Left lobe of liver (tissue), 2 donors: ENCODE measurements at regions not wholly inside any gene's neighbourhood (a gene's known extent, or its start where the extent isn't known, plus 50 kb on each side); places are given as distances from the start of the nearest gene placed in this dataset.

Source experiments
- ATAC-seq: fragments of 200-7000 bp; cut with Tn5 transposase; one replicate; pipeline ENCODE4 v1.9.1; 2020; ENCODE audit warnings: mild to moderate bottlenecking, moderate library complexity
- DNase-seq: peaks from one replicate; pipeline ENCODE4 v3.0.0-alpha.2; 2020; ENCODE audit warnings: low spot score
- donor health status: DM: no; HTN: no; CAD: no; lungs with moderate emphysema.
- donor health status: DM: no; HTN: yes; CAD: no.

- no peak for ATAC-seq
- no peak for DNase-seq
These were observed 243.7 kb upstream of the BMPER start for GRCh38 chr7:33661430-33662160.

GRCh38 chr7:33666531-33666930 is 238.8 kb upstream of the BMPER start:
- ATAC-seq, result no peak
- no peak for DNase-seq

- ATAC-seq, result no peak
- no peak for DNase-seq
These were observed 238.1 kb upstream of the BMPER start for GRCh38 chr7:33667196-33667595.

- DNase-seq (no peak), ATAC-seq (no peak)
These were observed 236.1 kb upstream of the BMPER start for GRCh38 chr7:33669251-33669670.

GRCh38 chr7:33671531-33672262 is 233.6 kb upstream of the BMPER start:
- no peak for DNase-seq
- no peak for ATAC-seq

- ATAC-seq (no peak), DNase-seq (no peak)
These were observed 232.2 kb upstream of the BMPER start for GRCh38 chr7:33673029-33673700.

- DNase-seq, result no peak
- ATAC-seq, result no peak
These were observed 230.4 kb upstream of the BMPER start for GRCh38 chr7:33674804-33675411.

- ATAC-seq (no peak), DNase-seq (no peak)
These were observed 227.8 kb upstream of the BMPER start for GRCh38 chr7:33677556-33677955.

- peak; percentile 73 for DNase-seq
- peak; percentile 89 for ATAC-seq
These were observed 226.6 kb upstream of the BMPER start for GRCh38 chr7:33678569-33679335.

- ATAC-seq (peak; percentile 27), DNase-seq (no peak)
These were observed 224.7 kb upstream of the BMPER start for GRCh38 chr7:33680682-33681081.

- ATAC-seq (no peak), DNase-seq (no peak)
These were observed 219.8 kb upstream of the BMPER start for GRCh38 chr7:33685503-33685902.

GRCh38 chr7:33685981-33686683 is 219.2 kb upstream of the BMPER start:
- DNase-seq (no peak), ATAC-seq (peak; percentile 75)

GRCh38 chr7:33687625-33688024 is 217.7 kb upstream of the BMPER start:
- DNase-seq (no peak), ATAC-seq (no peak)

- no peak for DNase-seq
These were observed 214.2 kb upstream of the BMPER start for GRCh38 chr7:33691180-33691579.

GRCh38 chr7:33692956-33693355 is 212.4 kb upstream of the BMPER start:
- DNase-seq (no peak), ATAC-seq (no peak)

More at GRCh38 chr7:33691180-33691579, 214.2 kb upstream of the BMPER start:
- ATAC-seq, result no peak

GRCh38 chr7:33694006-33694405 is 211.3 kb upstream of the BMPER start:
- DNase-seq, result no peak
- no peak for ATAC-seq

GRCh38 chr7:33697616-33698015 is 207.7 kb upstream of the BMPER start:
- ATAC-seq, result no peak
- no peak for DNase-seq

- ATAC-seq (no peak), DNase-seq (no peak)
These were observed 207.3 kb upstream of the BMPER start for GRCh38 chr7:33698041-33698440.

- ATAC-seq, result no peak
- no peak for DNase-seq
These were observed 206.6 kb upstream of the BMPER start for GRCh38 chr7:33698692-33699128.
